ENCODE measurements at regions not wholly inside any gene's neighbourhood (a gene's known extent, or its start where the extent isn't known, plus 50 kb on each side); places are given as distances from the start of the nearest gene placed in this dataset.

GRCh38 chr12:84738481-84738972 is 174.1 kb downstream of the SLC6A15 start:
- no peak for DNase-seq (ENCODE audit: low read depth, low spot score)
- no peaks in the 10 kb centered on the region for H3K9me3 ChIP-seq (ENCODE audit: low read depth, low read length)
- H3K4me3 ChIP-seq: no peak overlapping the region; the same call in 1 of the 2 replicates
- no peak overlapping the region for H3K9ac ChIP-seq (ENCODE audit: insufficient read length)
- peak overlapping the region; percentile 75 for H3K27ac ChIP-seq
- no peaks in the 10 kb centered on the region for H3K36me3 ChIP-seq (ENCODE audit: insufficient read depth, low read length)
- TF ChIP-seq FOXP2 (optimal IDR thresholded peaks at IDR 0.05; ENCODE audit: control extremely low read depth, extremely low read length, insufficient read depth): no peak
- TF ChIP-seq POLR2AphosphoS5 (IDR thresholded peaks at IDR 0.05; ENCODE audit: borderline replicate concordance, low read depth, low read length): no peak
- TF ChIP-seq EZH2 (IDR thresholded peaks at IDR 0.05): no peak

- no peaks in the 10 kb centered on the region for H3K9me3 ChIP-seq (ENCODE audit: low read depth, low read length)
- no peak for DNase-seq (ENCODE audit: low read depth, low spot score)
- no peak overlapping the region for H3K4me3 ChIP-seq
- H3K9ac ChIP-seq (ENCODE audit: insufficient read length): no peak overlapping the region
- TF ChIP-seq FOXP2 (optimal IDR thresholded peaks at IDR 0.05; ENCODE audit: control extremely low read depth, extremely low read length, insufficient read depth) (no peak), POLR2AphosphoS5 (IDR thresholded peaks at IDR 0.05; ENCODE audit: borderline replicate concordance, low read depth, low read length) (no peak), EZH2 (IDR thresholded peaks at IDR 0.05) (no peak)
- no peaks in the 10 kb centered on the region for H3K36me3 ChIP-seq (ENCODE audit: insufficient read depth, low read length)
- no peak overlapping the region for H3K27ac ChIP-seq
Observed at GRCh38 chr12:84732828-84733340, 179.7 kb downstream of the SLC6A15 start.

- no peak overlapping the region for H3K27ac ChIP-seq
- no peaks in the 10 kb centered on the region for H3K36me3 ChIP-seq (ENCODE audit: insufficient read depth, low read length)
- no peaks in the 10 kb centered on the region for H3K9me3 ChIP-seq (ENCODE audit: low read depth, low read length)
- no peak for DNase-seq (ENCODE audit: low read depth, low spot score)
- no peak overlapping the region for H3K4me3 ChIP-seq
- TF ChIP-seq POLR2AphosphoS5 (IDR thresholded peaks at IDR 0.05; ENCODE audit: borderline replicate concordance, low read depth, low read length) (no peak), EZH2 (IDR thresholded peaks at IDR 0.05) (no peak), FOXP2 (optimal IDR thresholded peaks at IDR 0.05; ENCODE audit: control extremely low read depth, extremely low read length, insufficient read depth) (no peak)
- H3K9ac ChIP-seq (ENCODE audit: insufficient read length): no peak overlapping the region
Observed at GRCh38 chr12:84730561-84731162, 181.9 kb downstream of the SLC6A15 start.

GRCh38 chr12:84727961-84728360 is 184.6 kb downstream of the SLC6A15 start:
- H3K36me3 ChIP-seq (ENCODE audit: insufficient read depth, low read length): no peaks in the 10 kb centered on the region
- TF ChIP-seq POLR2AphosphoS5 (IDR thresholded peaks at IDR 0.05; ENCODE audit: borderline replicate concordance, low read depth, low read length) (no peak), FOXP2 (optimal IDR thresholded peaks at IDR 0.05; ENCODE audit: control extremely low read depth, extremely low read length, insufficient read depth) (no peak), EZH2 (IDR thresholded peaks at IDR 0.05) (no peak)
- H3K27ac ChIP-seq: no peak overlapping the region
- H3K9me3 ChIP-seq (ENCODE audit: low read depth, low read length): no peaks in the 10 kb centered on the region
- no peak for DNase-seq (ENCODE audit: low read depth, low spot score)
- H3K9ac ChIP-seq (ENCODE audit: insufficient read length): no peak overlapping the region
- peak overlapping the region; percentile 44; the same call in 1 of the 2 replicates for H3K4me3 ChIP-seq

GRCh38 chr12:84726780-84727179 is 185.8 kb downstream of the SLC6A15 start:
- H3K27ac ChIP-seq: no peak overlapping the region
- no peaks in the 10 kb centered on the region for H3K36me3 ChIP-seq (ENCODE audit: insufficient read depth, low read length)
- H3K4me3 ChIP-seq: no peak overlapping the region
- no peak overlapping the region for H3K9ac ChIP-seq (ENCODE audit: insufficient read length)
- no peak for DNase-seq (ENCODE audit: low read depth, low spot score)
- H3K9me3 ChIP-seq (ENCODE audit: low read depth, low read length): no peaks in the 10 kb centered on the region
- no peak for TF ChIP-seq FOXP2 (optimal IDR thresholded peaks at IDR 0.05; ENCODE audit: control extremely low read depth, extremely low read length, insufficient read depth)
- TF ChIP-seq EZH2 (IDR thresholded peaks at IDR 0.05): no peak
- no peak for TF ChIP-seq POLR2AphosphoS5 (IDR thresholded peaks at IDR 0.05; ENCODE audit: borderline replicate concordance, low read depth, low read length)

GRCh38 chr12:84723988-84724387 is 188.6 kb downstream of the SLC6A15 start:
- Histone ChIP-seq H3K27ac (no peak overlapping the region), H3K4me3 (no peak overlapping the region), H3K36me3 (ENCODE audit: insufficient read depth, low read length) (no peaks in the 10 kb centered on the region), H3K9me3 (ENCODE audit: low read depth, low read length) (no peaks in the 10 kb centered on the region), H3K9ac (ENCODE audit: insufficient read length) (no peak overlapping the region)
- TF ChIP-seq FOXP2 (optimal IDR thresholded peaks at IDR 0.05; ENCODE audit: control extremely low read depth, extremely low read length, insufficient read depth) (no peak), POLR2AphosphoS5 (IDR thresholded peaks at IDR 0.05; ENCODE audit: borderline replicate concordance, low read depth, low read length) (no peak), EZH2 (IDR thresholded peaks at IDR 0.05) (no peak)
- DNase-seq (ENCODE audit: low read depth, low spot score): no peak

- Histone ChIP-seq H3K36me3 (ENCODE audit: insufficient read depth, low read length) (no peaks in the 10 kb centered on the region), H3K27ac (no peak overlapping the region), H3K4me3 (no peak overlapping the region), H3K9ac (ENCODE audit: insufficient read length) (no peak overlapping the region), H3K9me3 (ENCODE audit: low read depth, low read length) (no peaks in the 10 kb centered on the region)
- no peak for DNase-seq (ENCODE audit: low read depth, low spot score)
- no peak for TF ChIP-seq POLR2AphosphoS5 (IDR thresholded peaks at IDR 0.05; ENCODE audit: borderline replicate concordance, low read depth, low read length)
Observed at GRCh38 chr12:84719997-84720396, 192.6 kb downstream of the SLC6A15 start.

- DNase-seq (ENCODE audit: low read depth, low spot score): peak; percentile 77
- H3K27ac ChIP-seq: peak overlapping the region; percentile 20; the same call in 1 of the 2 replicates
Observed at GRCh38 chr12:84718906-84719305, 193.7 kb downstream of the SLC6A15 start.

More at GRCh38 chr12:84718906-84719305, 193.7 kb downstream of the SLC6A15 start:
- H3K9me3 ChIP-seq (ENCODE audit: low read depth, low read length): no peaks in the 10 kb centered on the region
- TF ChIP-seq FOXP2 (optimal IDR thresholded peaks at IDR 0.05; ENCODE audit: control extremely low read depth, extremely low read length, insufficient read depth) (no peak), EZH2 (IDR thresholded peaks at IDR 0.05) (no peak), POLR2AphosphoS5 (IDR thresholded peaks at IDR 0.05; ENCODE audit: borderline replicate concordance, low read depth, low read length) (peak; percentile 43; the same call in 1 of the 2 replicates)
- H3K36me3 ChIP-seq (ENCODE audit: insufficient read depth, low read length): no peaks in the 10 kb centered on the region
- no peak overlapping the region for H3K9ac ChIP-seq (ENCODE audit: insufficient read length)
- peak overlapping the region; percentile 32 for H3K4me3 ChIP-seq
